GM23338 (cell line): ENCODE measurements at regions not wholly inside any gene's neighbourhood (a gene's known extent, or its start where the extent isn't known, plus 50 kb on each side); places are given as distances from the start of the nearest gene placed in this dataset.

ENCODE experiments used
- ATAC-seq: fragments of 200-7000 bp; cut with Tn5 transposase; 3 replicates; pipeline ENCODE4 v1.9.1; 2020
- DNase-seq: peaks from one replicate; pipeline ENCODE4 v3.0.0-alpha.2; 2015; ENCODE audit warnings: low spot score
- H2AFZ ChIP-seq: fragments of 200-600 bp; sonication (generic); 2 replicates; pipeline ENCODE4 v1.8.0; 2016; ENCODE audit warnings: antibody characterized with exemption, mild to moderate bottlenecking, moderate library complexity
- H3F3A ChIP-seq: fragments of 200-600 bp; sonication (generic); replicated peaks from 2 replicates; pipeline ENCODE4 v1.8.0; 2017; ENCODE audit warnings: antibody characterized with exemption, mixed run types, low read depth
- H3K27ac ChIP-seq: fragments of 200-600 bp; sonication (generic); 2 replicates; pipeline ENCODE4 v1.6.1; 2016; ENCODE audit warnings: low read depth
- H3K27me3 ChIP-seq: fragments of 200-600 bp; sonication (generic); 2 replicates; pipeline ENCODE4 v1.8.0; 2016; ENCODE audit warnings: mild to moderate bottlenecking, mixed run types, moderate library complexity; ENCODE audit not compliant: insufficient read depth
- H3K36me3 ChIP-seq: fragments of 200-600 bp; sonication (generic); 2 replicates; pipeline ENCODE4 v1.8.0; 2016; ENCODE audit warnings: mild to moderate bottlenecking; ENCODE audit not compliant: insufficient read depth
- H3K4me1 ChIP-seq: fragments of 200-600 bp; sonication (generic); 2 replicates; pipeline ENCODE4 v1.8.0; 2016; ENCODE audit warnings: mild to moderate bottlenecking, moderate library complexity; ENCODE audit not compliant: insufficient read depth
- H3K4me2 ChIP-seq: fragments of 200-600 bp; sonication (generic); 2 replicates; pipeline ENCODE4 v1.7.1; 2017; ENCODE audit warnings: mixed run types
- H3K4me3 ChIP-seq: fragments of 200-600 bp; sonication (generic); 2 replicates; pipeline ENCODE4 v1.6.1; 2016; ENCODE audit warnings: mixed run types
- H3K79me2 ChIP-seq: fragments of 200-600 bp; sonication (generic); replicated peaks from 2 replicates; pipeline ENCODE4 v1.8.0; 2017; ENCODE audit warnings: mild to moderate bottlenecking; ENCODE audit not compliant: insufficient read depth
- H3K9me2 ChIP-seq: fragments of 200-600 bp; sonication (generic); 2 replicates; pipeline ENCODE4 v1.8.0; 2017; ENCODE audit not compliant: insufficient read depth
- H4K20me1 ChIP-seq: fragments of 200-600 bp; sonication (generic); replicated peaks from 2 replicates; pipeline ENCODE4 v1.8.0; 2017; ENCODE audit warnings: mild to moderate bottlenecking; ENCODE audit not compliant: insufficient read depth
- H3K27ac Mint-ChIP-seq: 2 replicates; pipeline ENCODE4 v1.8.0; 2020; ENCODE audit warnings: inconsistent platforms, mild to moderate bottlenecking, moderate library complexity, mixed read lengths
- H3K27me3 Mint-ChIP-seq: 3 replicates; pipeline ENCODE4 v1.8.0; 2022; ENCODE audit warnings: low read depth, mild to moderate bottlenecking, moderate library complexity, mixed read lengths, inconsistent platforms; ENCODE audit not compliant: insufficient read depth, poor library complexity
- H3K36me3 Mint-ChIP-seq: 3 replicates; pipeline ENCODE4 v1.8.0; 2021; ENCODE audit warnings: low read depth, mild to moderate bottlenecking, inconsistent platforms, moderate library complexity, mixed read lengths
- H3K4me1 Mint-ChIP-seq: 3 replicates; pipeline ENCODE4 v1.8.0; 2020; ENCODE audit warnings: mild to moderate bottlenecking, inconsistent platforms, mixed read lengths
- H3K4me3 Mint-ChIP-seq: 3 replicates; pipeline ENCODE4 v1.8.0; 2021; ENCODE audit warnings: moderate library complexity, mild to moderate bottlenecking, inconsistent platforms, mixed read lengths
- H3K9me3 Mint-ChIP-seq: 3 replicates; pipeline ENCODE4 v1.8.0; 2020; ENCODE audit warnings: moderate library complexity, mild to moderate bottlenecking, inconsistent platforms, mixed read lengths
- CREB1 ChIP-seq: fragments of 250-450 bp; sonication (Bioruptor Pico); IDR thresholded peaks from 2 replicates; pipeline ENCODE4 v1.5.0; 2020; ENCODE audit warnings: low read depth, mild to moderate bottlenecking, moderate library complexity
- CTCF ChIP-seq, 2 experiments: fragments of 200-600 bp in 1 of 2; sonication (generic) in 1 of 2; conservative IDR thresholded peaks; 2 replicates each; pipeline versions ENCODE4 v1.5.1 to v1.6.1; 2016 to 2017; ENCODE audit warnings: antibody characterized with exemption in 2 of 2, low read depth in 2 of 2, mild to moderate bottlenecking in 2 of 2, moderate library complexity in 1 of 2
- ETS1 ChIP-seq: IDR thresholded peaks from 2 replicates; pipeline ENCODE4 v1.6.1; 2016; ENCODE audit warnings: antibody characterized with exemption
- JUNB ChIP-seq: IDR thresholded peaks from one replicate; pipeline ENCODE4 v1.6.1; 2016; ENCODE audit warnings: antibody characterized with exemption; ENCODE audit not compliant: unreplicated experiment
- NANOG ChIP-seq: IDR thresholded peaks from 2 replicates; pipeline ENCODE4 v1.6.1; 2016; ENCODE audit warnings: antibody characterized with exemption, borderline replicate concordance
- REST ChIP-seq: IDR thresholded peaks from one replicate; pipeline ENCODE4 v1.6.1; 2018; ENCODE audit warnings: antibody characterized with exemption; ENCODE audit not compliant: unreplicated experiment
- STAT1 ChIP-seq: IDR thresholded peaks from one replicate; pipeline ENCODE4 v1.6.1; 2016; ENCODE audit warnings: antibody characterized with exemption; ENCODE audit not compliant: unreplicated experiment
- ZNF114 ChIP-seq: fragments of 250-450 bp; sonication (Bioruptor Pico); IDR thresholded peaks from 2 replicates; pipeline ENCODE4 v1.5.0; 2020; ENCODE audit warnings: mild to moderate bottlenecking, moderate library complexity
- ZNF331 ChIP-seq: fragments of 250-450 bp; sonication (Bioruptor Pico); IDR thresholded peaks from 2 replicates; pipeline ENCODE4 v1.5.0; 2020; ENCODE audit warnings: low read depth, mild to moderate bottlenecking, moderate library complexity

GRCh38 chr10:132470410-132471124, 67.0 kb upstream of the INPP5A start (continued):
- TF ChIP-seq REST: no peak
- TF ChIP-seq ZNF114 (CRISPR knock-in tag): no peak

- Histone ChIP-seq H2AFZ (no peak overlapping the region), H3K27me3 (no peaks in the 10 kb centered on the region), H4K20me1 (no peaks in the 10 kb centered on the region), H3K79me2 (no peaks in the 10 kb centered on the region), H3K36me3 (no peaks in the 10 kb centered on the region), H3F3A (no peaks in the 10 kb centered on the region), H3K4me1 (no peaks in the 10 kb centered on the region; the same call in 1 of the 2 replicates), H3K9me2 (no peaks in the 10 kb centered on the region), H3K27ac (no peak overlapping the region), H3K4me3 (no peak overlapping the region), H3K4me2 (no peak overlapping the region)
- H3K4me1 Mint-ChIP-seq: peaks cover 5% of the 10 kb centered on the region
- no peaks in the 10 kb centered on the region for H3K36me3 Mint-ChIP-seq
- H3K9me3 Mint-ChIP-seq: peaks cover 18% of the 10 kb centered on the region
- ATAC-seq (no peak), DNase-seq (no peak)
- no peak overlapping the region for H3K4me3 Mint-ChIP-seq
- no peak overlapping the region for H3K27ac Mint-ChIP-seq
- H3K27me3 Mint-ChIP-seq: peaks cover 5% of the 10 kb centered on the region
- TF ChIP-seq CREB1 (CRISPR knock-in tag) (no peak), ZNF114 (CRISPR knock-in tag) (no peak), JUNB (no peak), CTCF (conservative IDR thresholded peaks at IDR 0.05; ENCODE audit: low read depth in 2 of 2) (no peak), ZNF331 (CRISPR knock-in tag) (no peak), ETS1 (no peak), STAT1 (no peak), NANOG (no peak), REST (no peak)
Measured at GRCh38 chr10:132471125-132471451, 66.5 kb upstream of the INPP5A start.
